ENCODE measurements at regions not wholly inside any gene's neighbourhood (a gene's known extent, or its start where the extent isn't known, plus 50 kb on each side); places are given as distances from the start of the nearest gene placed in this dataset.
"Not testable (repeated sequence)": the region's sequence is repeated elsewhere in the genome, so short reads cannot be mapped to it uniquely, and the experiment has no call there.

GRCh38 chr5:17852740-17853139, 218.5 kb downstream of the TAF11L14 start:
- DNase-seq (ENCODE audit: low spot score in 2 of 2): no peak
- no peaks in the 10 kb centered on the region for H3K27me3 ChIP-seq
- no peaks in the 10 kb centered on the region for H3K9me3 ChIP-seq
- H3K36me3 ChIP-seq: no peaks in the 10 kb centered on the region
- no peak for TF ChIP-seq CTCF (IDR thresholded peaks at IDR 0.05)
- H3K4me1 ChIP-seq: no peaks in the 10 kb centered on the region
- intact Hi-C loops (cut with DNase I): no loop called here
- H3K27ac ChIP-seq: no peak overlapping the region
- no peak overlapping the region for H3K4me3 ChIP-seq

GRCh38 chr5:17854901-17855300, 220.6 kb downstream of the TAF11L14 start:
- intact Hi-C loops (cut with DNase I): no loop called here
- no peak overlapping the region for H3K4me3 ChIP-seq
- H3K9me3 ChIP-seq: no peaks in the 10 kb centered on the region
- no peak for DNase-seq (ENCODE audit: low spot score in 2 of 2)
- TF ChIP-seq CTCF (IDR thresholded peaks at IDR 0.05): no peak
- H3K27me3 ChIP-seq: no peaks in the 10 kb centered on the region
- no peak overlapping the region for H3K27ac ChIP-seq
- no peaks in the 10 kb centered on the region for H3K36me3 ChIP-seq
- no peaks in the 10 kb centered on the region for H3K4me1 ChIP-seq

GRCh38 chr5:17860660-17861315, 226.5 kb downstream of the TAF11L14 start:
- intact Hi-C loops (cut with DNase I): no loop called here
- no peak for TF ChIP-seq CTCF (IDR thresholded peaks at IDR 0.05)
- Histone ChIP-seq H3K4me3 (no peak overlapping the region), H3K9me3 (no peaks in the 10 kb centered on the region), H3K27ac (no peak overlapping the region), H3K27me3 (no peaks in the 10 kb centered on the region), H3K4me1 (no peaks in the 10 kb centered on the region), H3K36me3 (no peaks in the 10 kb centered on the region)
- no peak for DNase-seq (ENCODE audit: low spot score in 2 of 2)

GRCh38 chr5:17864903-17865302, 230.6 kb downstream of the TAF11L14 start:
- not testable (repeated sequence) for H3K27me3 ChIP-seq

GRCh38 chr5:17865966-17866365, 231.7 kb downstream of the TAF11L14 start:
- H3K4me3 ChIP-seq; intact Hi-C loops (cut with DNase I); H3K27ac ChIP-seq; H3K4me1 ChIP-seq; H3K36me3 ChIP-seq; H3K27me3 ChIP-seq; DNase-seq (ENCODE audit: low spot score in 2 of 2); H3K9me3 ChIP-seq: not testable (repeated sequence)

More at GRCh38 chr5:17864903-17865302, 230.6 kb downstream of the TAF11L14 start:
- H3K4me1 ChIP-seq; H3K27ac ChIP-seq; DNase-seq (ENCODE audit: low spot score in 2 of 2); intact Hi-C loops (cut with DNase I); H3K9me3 ChIP-seq; H3K36me3 ChIP-seq; H3K4me3 ChIP-seq: not testable (repeated sequence)

GRCh38 chr5:17872204-17872603, 237.9 kb downstream of the TAF11L14 start:
- H3K4me3 ChIP-seq: no peak overlapping the region
- no peak for TF ChIP-seq CTCF (IDR thresholded peaks at IDR 0.05)
- no peak overlapping the region for H3K27ac ChIP-seq
- H3K36me3 ChIP-seq: no peaks in the 10 kb centered on the region
- intact Hi-C loops (cut with DNase I): no loop called here
- no peaks in the 10 kb centered on the region for H3K27me3 ChIP-seq
- no peak for DNase-seq (ENCODE audit: low spot score in 2 of 2)
- H3K9me3 ChIP-seq: no peaks in the 10 kb centered on the region
- H3K4me1 ChIP-seq: no peaks in the 10 kb centered on the region

- Histone ChIP-seq H3K9me3 (no peaks in the 10 kb centered on the region), H3K36me3 (no peaks in the 10 kb centered on the region), H3K4me1 (no peaks in the 10 kb centered on the region), H3K4me3 (no peak overlapping the region), H3K27ac (no peak overlapping the region), H3K27me3 (no peaks in the 10 kb centered on the region)
- no peak for DNase-seq (ENCODE audit: low spot score in 2 of 2)
- intact Hi-C loops (cut with DNase I): no loop called here
- no peak for TF ChIP-seq CTCF (IDR thresholded peaks at IDR 0.05)
Observed at GRCh38 chr5:17878541-17878940, 244.3 kb downstream of the TAF11L14 start.
